HCT116 (cell line): ENCODE measurements at regions not wholly inside any gene's neighbourhood (a gene's known extent, or its start where the extent isn't known, plus 50 kb on each side); places are given as distances from the start of the nearest gene placed in this dataset.

Source experiments
- ATAC-seq: fragments of 200-7000 bp; cut with Tn5 transposase; 2 replicates; pipeline ENCODE4 v1.9.1; 2020; ENCODE audit warnings: mild to moderate bottlenecking, moderate library complexity
- BruUV-seq: library from RNA; stranded (reverse); fragments of 400-500 nt; replicated peaks from 2 replicates; lab custom pipeline; 2021; lab: Mats Ljungman, UMichigan
- CTCF ChIA-PET: fragments of 300-600 bp; sonication (Branson Sonifier 250); formaldehyde crosslinking; loops from one replicate; lab custom pipeline; 2021; ENCODE audit warnings: antibody characterized with exemption; lab: Charles Lee
- POLR2A ChIA-PET: fragments of 300-600, 350-600 bp; sonication (Branson Sonifier 250); formaldehyde crosslinking; loops from one replicate; lab custom pipeline; 2021; ENCODE audit warnings: antibody characterized with exemption; lab: Charles Lee
- RAD21 ChIA-PET, 2 experiments: fragments of 300-600 bp; sonication (Branson Sonifier 250); formaldehyde crosslinking; loops; one replicate each; lab custom pipeline; 2023; ENCODE audit warnings: low total read pairs in 2 of 2; ENCODE audit not compliant: uncharacterized antibody in 2 of 2, unreplicated experiment in 2 of 2, low non-redundant PET in 1 of 2; lab: Charles Lee
- DNase-seq: peaks from one replicate; pipeline ENCODE4 v3.0.0-alpha.2; 2010; ENCODE audit warnings: low read depth, low spot score
- H2AFZ ChIP-seq: fragments of 200-600 bp; shearing (Covaris generic), sonication (generic); 2 replicates; pipeline ENCODE4 v1.6.1; 2017; ENCODE audit warnings: low read depth, mixed run types, mixed read lengths, antibody characterized with exemption, low read length; ENCODE audit not compliant: poor library complexity, severe bottlenecking
- H3K27ac ChIP-seq: 2 replicates; pipeline ENCODE4 v1.5.1; 2012; ENCODE audit warnings: low read depth, low read length
- H3K27me3 ChIP-seq: fragments of 200-600 bp; sonication (generic); 2 replicates; pipeline ENCODE4 v1.6.1; 2016; ENCODE audit warnings: mixed run types, low read length, mixed read lengths; ENCODE audit not compliant: insufficient read depth
- H3K36me3 ChIP-seq, 2 experiments: fragments of 200-500 bp in 1 of 2; fragments of 200-600 bp in 1 of 2; sonication (Bioruptor generic) in 1 of 2; sonication (generic) in 1 of 2; 2 replicates each; pipeline versions ENCODE4 v1.5.1 to v1.6.1; 2014 to 2016; ENCODE audit warnings: low read length in 2 of 2, inconsistent platforms in 1 of 2, mixed read lengths in 1 of 2, mixed run types in 1 of 2; ENCODE audit not compliant: insufficient read depth in 2 of 2, control insufficient read depth in 1 of 2
- H3K4me1 ChIP-seq, 2 experiments: fragments of 200-600 bp in 1 of 2; sonication (generic) in 1 of 2; 2 replicates each; pipeline versions ENCODE4 v1.5.1 to v1.6.1; 2012 to 2017; ENCODE audit warnings: low read length in 2 of 2, inconsistent platforms in 1 of 2, mild to moderate bottlenecking in 1 of 2, mixed read lengths in 1 of 2, mixed run types in 1 of 2, moderate library complexity in 1 of 2; ENCODE audit not compliant: insufficient read depth in 2 of 2, control insufficient read depth in 1 of 2
- H3K4me2 ChIP-seq: fragments of 200-600 bp; sonication (generic); 2 replicates; pipeline ENCODE4 v1.6.1; 2017; ENCODE audit warnings: mixed run types, low read length, mixed read lengths
- H3K4me3 ChIP-seq, 2 experiments: fragments of 200-600 bp in 1 of 2; sonication (generic) in 1 of 2; replicated peaks in 1 of 2; 2 replicates each; pipeline ENCODE4 v1.5.1; 2011 to 2016; ENCODE audit warnings: low read length in 2 of 2, control low read depth in 1 of 2, low read depth in 1 of 2, mild to moderate bottlenecking in 1 of 2, mixed read lengths in 1 of 2, mixed run types in 1 of 2
- H3K79me2 ChIP-seq: fragments of 200-600 bp; sonication (generic); 2 replicates; pipeline ENCODE4 v1.6.1; 2017; ENCODE audit warnings: mild to moderate bottlenecking, mixed run types, low read length, moderate library complexity, mixed read lengths; ENCODE audit not compliant: insufficient read depth
- H3K9ac ChIP-seq: fragments of 200-600 bp; sonication (generic); 2 replicates; pipeline ENCODE4 v1.6.1; 2016; ENCODE audit warnings: low read length, mixed read lengths
- H3K9me2 ChIP-seq: fragments of 200-600 bp; sonication (generic), shearing (Covaris generic); 2 replicates; pipeline ENCODE4 v1.6.1; 2017; ENCODE audit warnings: mixed run types, mild to moderate bottlenecking, moderate library complexity; ENCODE audit not compliant: insufficient read depth
- H3K9me3 ChIP-seq, 2 experiments: fragments of 200-500 bp in 1 of 2; fragments of 200-600 bp in 1 of 2; sonication (Bioruptor generic) in 1 of 2; sonication (generic) in 1 of 2; 2 replicates each; pipeline ENCODE4 v1.6.1; 2014 to 2017; ENCODE audit warnings: low read length in 2 of 2, mixed read lengths in 2 of 2, inconsistent platforms in 1 of 2, low read depth in 1 of 2, mild to moderate bottlenecking in 1 of 2, mixed run types in 1 of 2, moderate library complexity in 1 of 2; ENCODE audit not compliant: control insufficient read depth in 1 of 2, insufficient read depth in 1 of 2
- H4K20me1 ChIP-seq: fragments of 200-600 bp; sonication (generic), shearing (Covaris generic); 2 replicates; pipeline ENCODE4 v1.6.1; 2017; ENCODE audit warnings: mixed run types, mild to moderate bottlenecking, moderate library complexity; ENCODE audit not compliant: insufficient read depth
- CBX3 ChIP-seq: IDR thresholded peaks from 2 replicates; pipeline ENCODE4 v1.6.1; 2012; ENCODE audit warnings: low read depth
- CEBPB ChIP-seq: IDR thresholded peaks from 2 replicates; pipeline ENCODE4 v1.6.1; 2012; ENCODE audit warnings: low read depth
- EGR1 ChIP-seq: IDR thresholded peaks from 2 replicates; pipeline ENCODE4 v1.6.1; 2012; ENCODE audit warnings: low read depth
- ELF1 ChIP-seq: IDR thresholded peaks from 2 replicates; pipeline ENCODE4 v1.6.1; 2012; ENCODE audit warnings: low read depth, borderline replicate concordance
- EZH2phosphoT487 ChIP-seq: fragments of 200-600 bp; IDR thresholded peaks from 2 replicates; pipeline ENCODE4 v1.6.1; 2018; ENCODE audit warnings: antibody characterized with exemption, borderline replicate concordance
- FOSL1 ChIP-seq: IDR thresholded peaks from 2 replicates; pipeline ENCODE4 v1.6.1; 2012; ENCODE audit warnings: low read depth
- POLR2A ChIP-seq: IDR thresholded peaks from 2 replicates; pipeline ENCODE4 v1.7.0; 2011; ENCODE audit warnings: borderline replicate concordance; ENCODE audit not compliant: insufficient read depth, insufficient read length; ENCODE audit errors: extremely low read depth
- RAD21 ChIP-seq: IDR thresholded peaks from 2 replicates; pipeline ENCODE4 v1.6.1; 2012; ENCODE audit warnings: low read depth, mild to moderate bottlenecking
- SP1 ChIP-seq: IDR thresholded peaks from 2 replicates; pipeline ENCODE4 v1.6.1; 2012; ENCODE audit warnings: low read depth
- SRF ChIP-seq: IDR thresholded peaks from 2 replicates; pipeline ENCODE4 v1.6.1; 2012; ENCODE audit warnings: low read depth
- TCF7L2 ChIP-seq: IDR thresholded peaks from 2 replicates; pipeline ENCODE4 v1.7.0; 2011; ENCODE audit warnings: borderline replicate concordance, inconsistent platforms; ENCODE audit not compliant: insufficient read depth, insufficient read length; ENCODE audit errors: extremely low read depth
- ZFX ChIP-seq: fragments of 450-650 bp; IDR thresholded peaks from 2 replicates; pipeline ENCODE4 v1.6.1; 2017
- ZNF274 ChIP-seq: fragments of 200-500 bp; sonication (Bioruptor generic); IDR thresholded peaks from 2 replicates; pipeline ENCODE4 v1.6.1; 2014; ENCODE audit warnings: mild to moderate bottlenecking, low read depth, low read length, inconsistent platforms
- intact Hi-C: fragments of 100-400 bp; cut with micrococcal nuclease; formaldehyde crosslinking; loops from 2 replicates; pipeline ENCODE4 v1.10.0; 2022
- TF ChIP-seq, protein P1 (sequence below): IDR thresholded peaks from 2 replicates; pipeline ENCODE4 v1.6.1; 2012
- TF ChIP-seq, protein P2 (sequence below): IDR thresholded peaks from 2 replicates; pipeline ENCODE4 v1.6.1; 2012; ENCODE audit warnings: low read depth
- TF ChIP-seq, protein P3 (sequence below), 3 experiments: fragments of 200-600 bp in 1 of 3; sonication (generic) in 1 of 3; IDR thresholded peaks in 2 of 3; conservative IDR thresholded peaks in 1 of 3; 2 replicates each; pipeline ENCODE4 v1.5.1; 2012 to 2017; ENCODE audit warnings: low read depth in 2 of 3, low read length in 2 of 3, antibody characterized with exemption in 1 of 3, borderline replicate concordance in 1 of 3, control low read depth in 1 of 3, mild to moderate bottlenecking in 1 of 3, mixed read lengths in 1 of 3, mixed run types in 1 of 3, moderate library complexity in 1 of 3; ENCODE audit not compliant: insufficient read depth in 1 of 3

DNA sequence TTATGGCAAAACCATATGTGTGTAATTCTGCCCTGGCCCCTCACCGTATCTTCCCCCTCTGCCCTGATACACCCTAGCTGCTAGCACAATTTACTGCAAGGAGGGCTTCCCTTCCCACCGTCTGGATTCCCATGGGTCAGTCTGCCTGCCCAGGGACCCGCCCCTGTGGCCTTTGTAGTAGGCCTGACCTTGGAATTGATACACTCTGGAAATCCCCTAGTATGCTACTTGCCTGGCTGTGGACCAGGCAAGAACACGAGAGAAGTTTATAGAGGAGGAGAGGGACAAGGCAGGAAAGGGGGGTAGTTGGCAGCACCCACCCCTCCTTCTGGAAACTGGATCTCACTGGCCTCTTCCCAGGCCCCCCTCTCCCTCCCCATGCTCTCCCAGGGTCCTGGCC, 115.8 kb upstream of the CCL21 start:
- RAD21 ChIA-PET: no interaction called here
- Histone ChIP-seq H3K4me1 (no peaks in the 10 kb centered on the region), H4K20me1 (no peaks in the 10 kb centered on the region), H3K4me3 (no peak overlapping the region), H3K79me2 (no peaks in the 10 kb centered on the region), H3K9me3 (no peaks in the 10 kb centered on the region), H3K4me2 (no peak overlapping the region), H3K36me3 (no peaks in the 10 kb centered on the region), H2AFZ (no peak overlapping the region), H3K9me2 (no peaks in the 10 kb centered on the region), H3K9ac (no peak overlapping the region), H3K27me3 (peaks cover 36% of the 10 kb centered on the region), H3K27ac (no peak overlapping the region)
- BruUV-seq: no TSS peak
- ATAC-seq (no peak), DNase-seq (no peak)
- intact Hi-C loops: no loop called here
- TF ChIP-seq EZH2phosphoT487 (no peak), RAD21 (no peak), ZNF274 (no peak), SP1 (no peak), POLR2A (no peak), TCF7L2 (no peak), EGR1 (no peak), ELF1 (no peak), CEBPB (no peak), SRF (no peak), CBX3 (no peak), FOSL1 (no peak), ZFX (no peak)
- TF ChIP-seq, protein P1, sequence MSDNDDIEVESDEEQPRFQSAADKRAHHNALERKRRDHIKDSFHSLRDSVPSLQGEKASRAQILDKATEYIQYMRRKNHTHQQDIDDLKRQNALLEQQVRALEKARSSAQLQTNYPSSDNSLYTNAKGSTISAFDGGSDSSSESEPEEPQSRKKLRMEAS: no peak
- TF ChIP-seq, protein P2, sequence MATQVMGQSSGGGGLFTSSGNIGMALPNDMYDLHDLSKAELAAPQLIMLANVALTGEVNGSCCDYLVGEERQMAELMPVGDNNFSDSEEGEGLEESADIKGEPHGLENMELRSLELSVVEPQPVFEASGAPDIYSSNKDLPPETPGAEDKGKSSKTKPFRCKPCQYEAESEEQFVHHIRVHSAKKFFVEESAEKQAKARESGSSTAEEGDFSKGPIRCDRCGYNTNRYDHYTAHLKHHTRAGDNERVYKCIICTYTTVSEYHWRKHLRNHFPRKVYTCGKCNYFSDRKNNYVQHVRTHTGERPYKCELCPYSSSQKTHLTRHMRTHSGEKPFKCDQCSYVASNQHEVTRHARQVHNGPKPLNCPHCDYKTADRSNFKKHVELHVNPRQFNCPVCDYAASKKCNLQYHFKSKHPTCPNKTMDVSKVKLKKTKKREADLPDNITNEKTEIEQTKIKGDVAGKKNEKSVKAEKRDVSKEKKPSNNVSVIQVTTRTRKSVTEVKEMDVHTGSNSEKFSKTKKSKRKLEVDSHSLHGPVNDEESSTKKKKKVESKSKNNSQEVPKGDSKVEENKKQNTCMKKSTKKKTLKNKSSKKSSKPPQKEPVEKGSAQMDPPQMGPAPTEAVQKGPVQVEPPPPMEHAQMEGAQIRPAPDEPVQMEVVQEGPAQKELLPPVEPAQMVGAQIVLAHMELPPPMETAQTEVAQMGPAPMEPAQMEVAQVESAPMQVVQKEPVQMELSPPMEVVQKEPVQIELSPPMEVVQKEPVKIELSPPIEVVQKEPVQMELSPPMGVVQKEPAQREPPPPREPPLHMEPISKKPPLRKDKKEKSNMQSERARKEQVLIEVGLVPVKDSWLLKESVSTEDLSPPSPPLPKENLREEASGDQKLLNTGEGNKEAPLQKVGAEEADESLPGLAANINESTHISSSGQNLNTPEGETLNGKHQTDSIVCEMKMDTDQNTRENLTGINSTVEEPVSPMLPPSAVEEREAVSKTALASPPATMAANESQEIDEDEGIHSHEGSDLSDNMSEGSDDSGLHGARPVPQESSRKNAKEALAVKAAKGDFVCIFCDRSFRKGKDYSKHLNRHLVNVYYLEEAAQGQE: no peak
- TF ChIP-seq, protein P3, sequence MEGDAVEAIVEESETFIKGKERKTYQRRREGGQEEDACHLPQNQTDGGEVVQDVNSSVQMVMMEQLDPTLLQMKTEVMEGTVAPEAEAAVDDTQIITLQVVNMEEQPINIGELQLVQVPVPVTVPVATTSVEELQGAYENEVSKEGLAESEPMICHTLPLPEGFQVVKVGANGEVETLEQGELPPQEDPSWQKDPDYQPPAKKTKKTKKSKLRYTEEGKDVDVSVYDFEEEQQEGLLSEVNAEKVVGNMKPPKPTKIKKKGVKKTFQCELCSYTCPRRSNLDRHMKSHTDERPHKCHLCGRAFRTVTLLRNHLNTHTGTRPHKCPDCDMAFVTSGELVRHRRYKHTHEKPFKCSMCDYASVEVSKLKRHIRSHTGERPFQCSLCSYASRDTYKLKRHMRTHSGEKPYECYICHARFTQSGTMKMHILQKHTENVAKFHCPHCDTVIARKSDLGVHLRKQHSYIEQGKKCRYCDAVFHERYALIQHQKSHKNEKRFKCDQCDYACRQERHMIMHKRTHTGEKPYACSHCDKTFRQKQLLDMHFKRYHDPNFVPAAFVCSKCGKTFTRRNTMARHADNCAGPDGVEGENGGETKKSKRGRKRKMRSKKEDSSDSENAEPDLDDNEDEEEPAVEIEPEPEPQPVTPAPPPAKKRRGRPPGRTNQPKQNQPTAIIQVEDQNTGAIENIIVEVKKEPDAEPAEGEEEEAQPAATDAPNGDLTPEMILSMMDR (IDR thresholded peaks at IDR 0.05 in 2 of 3, conservative IDR thresholded peaks at IDR 0.05 in 1 of 3; ENCODE audit: borderline replicate concordance in 1 of 3, insufficient read depth in 1 of 3, low read depth in 2 of 3, low read length in 2 of 3): no peak
- POLR2A ChIA-PET: no interaction called here
- CTCF ChIA-PET: no interaction called here
